IMR-90 (cell line): ENCODE measurements at regions not wholly inside any gene's neighbourhood (a gene's known extent, or its start where the extent isn't known, plus 50 kb on each side); places are given as distances from the start of the nearest gene placed in this dataset.

Experiments used
- ATAC-seq: fragments of 200-7000 bp; cut with Tn5 transposase; 2 replicates; pipeline ENCODE4 v1.9.1; 2020; ENCODE audit warnings: low read depth, mild to moderate bottlenecking, moderate library complexity
- BruUV-seq: library from RNA; stranded (reverse); fragments of 400-500 nt; replicated peaks from 2 replicates; lab custom pipeline; 2021; lab: Mats Ljungman, UMichigan
- CTCF ChIA-PET: fragments of 300-600 bp; formaldehyde crosslinking; extraction: SDS; loops from one replicate; lab custom pipeline; 2021; ENCODE audit warnings: antibody characterized with exemption; lab: Yijun Ruan, JAX
- POLR2A ChIA-PET: fragments of 300-600 bp; sonication (Branson Sonifier 250); formaldehyde crosslinking; loops from one replicate; lab custom pipeline; 2022; ENCODE audit warnings: antibody characterized with exemption; ENCODE audit not compliant: unreplicated experiment; lab: Charles Lee
- DNase-seq: peaks from one replicate; pipeline ENCODE4 v3.0.0; 2013
- H2AFZ ChIP-seq: replicated peaks from 2 replicates; pipeline ENCODE3; 2013; ENCODE audit warnings: low read length, mild to moderate bottlenecking; ENCODE audit not compliant: poor library complexity
- H2AK5ac ChIP-seq: 2 replicates; pipeline ENCODE4 v1.6.1; 2013; ENCODE audit warnings: low read depth, low read length, inconsistent platforms
- H2AK9ac ChIP-seq: replicated peaks from 2 replicates; pipeline ENCODE3; 2013; ENCODE audit warnings: mild to moderate bottlenecking, low read depth, low read length, moderate library complexity; ENCODE audit not compliant: poor library complexity
- H2BK120ac ChIP-seq: 2 replicates; pipeline ENCODE4 v1.6.1; 2013; ENCODE audit warnings: low read depth, low read length, inconsistent platforms
- H2BK15ac ChIP-seq: 3 replicates; pipeline ENCODE4 v1.6.1; 2013; ENCODE audit warnings: low read depth, low read length, inconsistent platforms
- H2BK20ac ChIP-seq: 2 replicates; pipeline ENCODE4 v1.6.1; 2013; ENCODE audit warnings: low read depth, mild to moderate bottlenecking, inconsistent platforms, low read length, moderate library complexity
- H2BK5ac ChIP-seq: 2 replicates; pipeline ENCODE4 v1.6.1; 2013; ENCODE audit warnings: mild to moderate bottlenecking, low read depth, low read length, inconsistent platforms; ENCODE audit not compliant: poor library complexity, severe bottlenecking
- H3K14ac ChIP-seq: replicated peaks from 2 replicates; pipeline ENCODE4 v1.6.1; 2013; ENCODE audit warnings: low read depth, low read length, inconsistent platforms
- H3K18ac ChIP-seq: 2 replicates; pipeline ENCODE4 v1.6.1; 2013; ENCODE audit warnings: low read depth, low read length, control low read depth
- H3K23ac ChIP-seq: 2 replicates; pipeline ENCODE4 v1.6.1; 2013; ENCODE audit warnings: low read depth, low read length, inconsistent platforms
- H3K27ac ChIP-seq: 2 replicates; pipeline ENCODE4 v1.5.1; 2013; ENCODE audit warnings: mild to moderate bottlenecking, control low read depth, low read length; ENCODE audit not compliant: insufficient read depth
- H3K27me3 ChIP-seq: 2 replicates; pipeline ENCODE4 v1.6.1; 2013; ENCODE audit warnings: low read length; ENCODE audit not compliant: control insufficient read depth, insufficient read depth
- H3K36me3 ChIP-seq: 2 replicates; pipeline ENCODE4 v1.6.1; 2013; ENCODE audit warnings: low read length, mixed read lengths; ENCODE audit not compliant: control insufficient read depth, insufficient read depth
- H3K4ac ChIP-seq: 2 replicates; pipeline ENCODE4 v1.6.1; 2013; ENCODE audit warnings: low read depth, low read length, inconsistent platforms
- H3K4me1 ChIP-seq: 2 replicates; pipeline ENCODE4 v1.6.1; 2013; ENCODE audit warnings: low read length, mixed read lengths; ENCODE audit not compliant: control insufficient read depth, insufficient read depth
- H3K4me2 ChIP-seq: 2 replicates; pipeline ENCODE4 v1.6.1; 2013; ENCODE audit warnings: low read depth, mild to moderate bottlenecking, control low read depth, low read length, moderate library complexity
- H3K4me3 ChIP-seq: 2 replicates; pipeline ENCODE4 v1.5.1; 2013; ENCODE audit warnings: low read depth, mild to moderate bottlenecking, control low read depth, low read length, moderate library complexity; ENCODE audit not compliant: insufficient read depth
- H3K56ac ChIP-seq: 2 replicates; pipeline ENCODE4 v1.6.1; 2013; ENCODE audit warnings: low read length, inconsistent platforms; ENCODE audit not compliant: insufficient read depth; ENCODE audit errors: extremely low read depth
- H3K79me1 ChIP-seq, 2 experiments: 2 replicates each; pipeline ENCODE4 v1.6.1; 2013; ENCODE audit warnings: low read length in 2 of 2, inconsistent platforms in 1 of 2, low read depth in 1 of 2
- H3K9ac ChIP-seq: 2 replicates; pipeline ENCODE4 v1.6.1; 2013; ENCODE audit warnings: low read depth, low read length, control low read depth
- H3K9me1 ChIP-seq: 2 replicates; pipeline ENCODE4 v1.6.1; 2013; ENCODE audit warnings: low read length, inconsistent platforms; ENCODE audit not compliant: insufficient read depth
- H3K9me3 ChIP-seq: 2 replicates; pipeline ENCODE4 v1.6.1; 2013; ENCODE audit warnings: low read length; ENCODE audit not compliant: control insufficient read depth, insufficient read depth
- H4K20me1 ChIP-seq: 2 replicates; pipeline ENCODE4 v1.6.1; 2013; ENCODE audit warnings: low read length, inconsistent platforms; ENCODE audit not compliant: insufficient read depth
- H4K5ac ChIP-seq: 2 replicates; pipeline ENCODE4 v1.6.1; 2013; ENCODE audit warnings: mild to moderate bottlenecking, low read depth, low read length, control low read depth
- H4K8ac ChIP-seq, 2 experiments: 2 replicates each; pipeline ENCODE4 v1.6.1; 2013; ENCODE audit warnings: low read depth in 2 of 2, low read length in 2 of 2, control low read depth in 1 of 2, inconsistent platforms in 1 of 2
- H4K91ac ChIP-seq: 2 replicates; pipeline ENCODE4 v1.6.1; 2013; ENCODE audit warnings: low read depth, low read length, inconsistent platforms; ENCODE audit not compliant: insufficient read depth
- BHLHE40 ChIP-seq: fragments of 150-350 bp; IDR thresholded peaks from 2 replicates; pipeline ENCODE4 v1.6.1; 2016; ENCODE audit warnings: mild to moderate bottlenecking, low read depth, low read length
- CEBPB ChIP-seq: IDR thresholded peaks from 2 replicates; pipeline ENCODE4 v1.6.1; 2012; ENCODE audit warnings: low read depth, low read length, improper control_type of control experiment
- CHD1 ChIP-seq: IDR thresholded peaks from 2 replicates; pipeline ENCODE4 v1.6.1; 2012; ENCODE audit warnings: low read depth, low read length, improper control_type of control experiment
- FOS ChIP-seq: fragments of 150-350 bp; IDR thresholded peaks from 2 replicates; pipeline ENCODE4 v1.6.1; 2016; ENCODE audit warnings: low read depth, low read length
- MAFK ChIP-seq: IDR thresholded peaks from 2 replicates; pipeline ENCODE4 v1.6.1; 2012; ENCODE audit warnings: low read depth, low read length, improper control_type of control experiment
- MAZ ChIP-seq: IDR thresholded peaks from 2 replicates; pipeline ENCODE4 v1.6.1; 2012; ENCODE audit warnings: low read depth, mild to moderate bottlenecking, low read length, improper control_type of control experiment, moderate library complexity, borderline replicate concordance
- MXI1 ChIP-seq: IDR thresholded peaks from 2 replicates; pipeline ENCODE4 v1.6.1; 2012; ENCODE audit warnings: low read depth, mild to moderate bottlenecking, low read length, moderate library complexity, borderline replicate concordance
- NFE2L2 ChIP-seq: fragments of 150-350 bp; IDR thresholded peaks from 2 replicates; pipeline ENCODE4 v1.6.1; 2016; ENCODE audit warnings: low read depth, mild to moderate bottlenecking, low read length
- POLR2A ChIP-seq: IDR thresholded peaks from 2 replicates; pipeline ENCODE4 v1.6.1; 2012; ENCODE audit warnings: mild to moderate bottlenecking, low read depth, low read length
- RAD21 ChIP-seq: IDR thresholded peaks from 2 replicates; pipeline ENCODE4 v1.6.1; 2012; ENCODE audit warnings: low read length, improper control_type of control experiment
- RCOR1 ChIP-seq: IDR thresholded peaks from 2 replicates; pipeline ENCODE4 v1.6.1; 2012; ENCODE audit warnings: mild to moderate bottlenecking, low read length, improper control_type of control experiment; ENCODE audit not compliant: insufficient replicate concordance
- RFX5 ChIP-seq: IDR thresholded peaks from 2 replicates; pipeline ENCODE4 v1.8.0; 2012; ENCODE audit warnings: low read depth, mild to moderate bottlenecking, low read length, moderate library complexity
- SMC3 ChIP-seq: fragments of 150-350 bp; IDR thresholded peaks from 2 replicates; pipeline ENCODE4 v1.6.1; 2016; ENCODE audit warnings: low read depth, mild to moderate bottlenecking, antibody characterized with exemption, low read length, moderate library complexity
- WGBS, 2 experiments: methylation state at CpG; one replicate each; pipeline versions ENCODE4 v1.1.5 to v1.1.7; 2013; ENCODE audit warnings: missing lambda C conversion rate in 2 of 2; ENCODE audit not compliant: insufficient read length in 1 of 2; ENCODE audit errors: extremely low coverage in 2 of 2; 5-methylcytosine and 5-hydroxymethylcytosine counted together
- dilution Hi-C: fragments of 300-500 bp; cut with HindIII; formaldehyde crosslinking; loops from one replicate; pipeline ENCODE4 v1.14.3; 2018; ENCODE audit warnings: low sequenced_read_pairs; ENCODE audit not compliant: unreplicated experiment
- in situ Hi-C: fragments of 300-500 bp; cut with MboI; formaldehyde crosslinking; loops from 3 replicates; pipeline ENCODE4 v1.14.3; 2019; ENCODE audit warnings: low sequenced_read_pairs, inconsistent platforms, mixed read lengths
- intact Hi-C: fragments of 100-400 bp; cut with micrococcal nuclease; formaldehyde crosslinking; loops from 2 replicates; pipeline ENCODE4 v1.10.0; 2022
- TF ChIP-seq, protein P1 (sequence below): fragments of 150-350 bp; IDR thresholded peaks from 2 replicates; pipeline ENCODE4 v1.6.1; 2017; ENCODE audit warnings: mild to moderate bottlenecking, antibody characterized with exemption, low read length, low read depth
- TF ChIP-seq, protein P2 (sequence below): conservative IDR thresholded peaks from 2 replicates; pipeline ENCODE4 v1.5.1; 2012; ENCODE audit warnings: mild to moderate bottlenecking, low read depth, low read length, improper control_type of control experiment
- TF ChIP-seq, protein P3 (sequence below): fragments of 150-350 bp; IDR thresholded peaks from 2 replicates; pipeline ENCODE4 v1.6.1; 2016; ENCODE audit warnings: low read depth, mild to moderate bottlenecking, low read length, moderate library complexity, borderline replicate concordance

DNA sequence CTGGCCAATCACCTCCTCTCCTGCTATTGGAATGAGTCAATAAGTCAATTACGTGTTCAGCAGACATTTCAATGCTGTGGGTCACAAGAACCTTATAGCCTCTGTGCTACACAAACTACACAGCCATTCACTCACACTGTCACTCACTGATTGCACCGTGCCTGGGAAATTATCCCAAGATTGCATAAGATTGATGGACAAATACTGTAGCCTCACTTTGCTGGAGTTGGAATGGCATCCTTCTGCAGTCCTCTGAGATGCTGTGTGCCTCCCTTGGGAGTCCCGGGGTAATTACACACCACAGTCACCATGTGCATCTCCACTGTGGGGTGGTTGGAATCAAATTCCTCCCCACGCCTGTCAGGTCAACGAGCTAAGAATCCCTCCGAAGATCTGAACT lies 358.7 kb upstream of the MGMT start:
- H3K9me1 ChIP-seq = no peaks in the 10 kb centered on the region
- no peak overlapping the region for H2BK20ac ChIP-seq
- no peaks in the 10 kb centered on the region for H4K20me1 ChIP-seq
- no peak overlapping the region for H3K4me2 ChIP-seq
- H4K8ac ChIP-seq = no peak overlapping the region
- H3K4me3 ChIP-seq = no peak overlapping the region
- no peak overlapping the region for H2AFZ ChIP-seq
- H3K9ac ChIP-seq = no peak overlapping the region
- no peak overlapping the region for H2AK9ac ChIP-seq
- no peak overlapping the region for H3K18ac ChIP-seq
- no peak overlapping the region for H2BK5ac ChIP-seq
- dilution Hi-C loops (no loop called here), in situ Hi-C loops (no loop called here), intact Hi-C loops (no loop called here)
- no peak overlapping the region for H2BK120ac ChIP-seq
- peaks cover 7% of the 10 kb centered on the region for H3K4me1 ChIP-seq
- H3K56ac ChIP-seq = no peak overlapping the region
- no peak overlapping the region for H4K91ac ChIP-seq
- peaks cover 4% of the 10 kb centered on the region for H3K9me3 ChIP-seq
- ATAC-seq (no peak), DNase-seq (no peak)
- no peak overlapping the region for H3K4ac ChIP-seq
- no peak overlapping the region for H3K14ac ChIP-seq
- H3K36me3 ChIP-seq = no peaks in the 10 kb centered on the region
- H2BK15ac ChIP-seq = no peak overlapping the region; the same call in 2 of the 3 replicates
- no peaks in the 10 kb centered on the region for H3K79me1 ChIP-seq
- TF ChIP-seq, protein P1, sequence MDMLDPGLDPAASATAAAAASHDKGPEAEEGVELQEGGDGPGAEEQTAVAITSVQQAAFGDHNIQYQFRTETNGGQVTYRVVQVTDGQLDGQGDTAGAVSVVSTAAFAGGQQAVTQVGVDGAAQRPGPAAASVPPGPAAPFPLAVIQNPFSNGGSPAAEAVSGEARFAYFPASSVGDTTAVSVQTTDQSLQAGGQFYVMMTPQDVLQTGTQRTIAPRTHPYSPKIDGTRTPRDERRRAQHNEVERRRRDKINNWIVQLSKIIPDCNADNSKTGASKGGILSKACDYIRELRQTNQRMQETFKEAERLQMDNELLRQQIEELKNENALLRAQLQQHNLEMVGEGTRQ = no peak
- TF ChIP-seq FOS = no peak
- no peak for TF ChIP-seq BHLHE40
- TF ChIP-seq MAZ = no peak
- no peak for TF ChIP-seq SMC3
- TF ChIP-seq CEBPB = no peak
- TF ChIP-seq NFE2L2 = no peak
- TF ChIP-seq RFX5 = no peak
- TF ChIP-seq, protein P2, sequence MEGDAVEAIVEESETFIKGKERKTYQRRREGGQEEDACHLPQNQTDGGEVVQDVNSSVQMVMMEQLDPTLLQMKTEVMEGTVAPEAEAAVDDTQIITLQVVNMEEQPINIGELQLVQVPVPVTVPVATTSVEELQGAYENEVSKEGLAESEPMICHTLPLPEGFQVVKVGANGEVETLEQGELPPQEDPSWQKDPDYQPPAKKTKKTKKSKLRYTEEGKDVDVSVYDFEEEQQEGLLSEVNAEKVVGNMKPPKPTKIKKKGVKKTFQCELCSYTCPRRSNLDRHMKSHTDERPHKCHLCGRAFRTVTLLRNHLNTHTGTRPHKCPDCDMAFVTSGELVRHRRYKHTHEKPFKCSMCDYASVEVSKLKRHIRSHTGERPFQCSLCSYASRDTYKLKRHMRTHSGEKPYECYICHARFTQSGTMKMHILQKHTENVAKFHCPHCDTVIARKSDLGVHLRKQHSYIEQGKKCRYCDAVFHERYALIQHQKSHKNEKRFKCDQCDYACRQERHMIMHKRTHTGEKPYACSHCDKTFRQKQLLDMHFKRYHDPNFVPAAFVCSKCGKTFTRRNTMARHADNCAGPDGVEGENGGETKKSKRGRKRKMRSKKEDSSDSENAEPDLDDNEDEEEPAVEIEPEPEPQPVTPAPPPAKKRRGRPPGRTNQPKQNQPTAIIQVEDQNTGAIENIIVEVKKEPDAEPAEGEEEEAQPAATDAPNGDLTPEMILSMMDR = no peak
- no peak for TF ChIP-seq RCOR1
- TF ChIP-seq RAD21 = no peak
- TF ChIP-seq MXI1 = no peak
- TF ChIP-seq, protein P3, sequence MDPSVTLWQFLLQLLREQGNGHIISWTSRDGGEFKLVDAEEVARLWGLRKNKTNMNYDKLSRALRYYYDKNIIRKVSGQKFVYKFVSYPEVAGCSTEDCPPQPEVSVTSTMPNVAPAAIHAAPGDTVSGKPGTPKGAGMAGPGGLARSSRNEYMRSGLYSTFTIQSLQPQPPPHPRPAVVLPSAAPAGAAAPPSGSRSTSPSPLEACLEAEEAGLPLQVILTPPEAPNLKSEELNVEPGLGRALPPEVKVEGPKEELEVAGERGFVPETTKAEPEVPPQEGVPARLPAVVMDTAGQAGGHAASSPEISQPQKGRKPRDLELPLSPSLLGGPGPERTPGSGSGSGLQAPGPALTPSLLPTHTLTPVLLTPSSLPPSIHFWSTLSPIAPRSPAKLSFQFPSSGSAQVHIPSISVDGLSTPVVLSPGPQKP = no peak
- no peak for TF ChIP-seq MAFK
- no peak for TF ChIP-seq CHD1
- TF ChIP-seq POLR2A = no peak
- no peak overlapping the region for H3K27ac ChIP-seq
- WGBS, 2 experiments = 84% methylated on average over 2 of the region's 6 CpGs; no CpG with 5 or more reads in 1 of the 2 experiments
- H2AK5ac ChIP-seq = no peak overlapping the region
- H3K27me3 ChIP-seq = peaks cover 2% of the 10 kb centered on the region; the same call in 1 of the 2 replicates
- CTCF ChIA-PET = no interaction called here
- no peak overlapping the region for H3K23ac ChIP-seq
- H4K5ac ChIP-seq = no peak overlapping the region
- no TSS peak for BruUV-seq
- POLR2A ChIA-PET = no interaction called here
